HepG2 (cell line): ENCODE measurements at regions not wholly inside any gene's neighbourhood (a gene's known extent, or its start where the extent isn't known, plus 50 kb on each side); places are given as distances from the start of the nearest gene placed in this dataset.

Experiments
- ATAC-seq: fragments of 200-7000 bp; cut with Tn5 transposase; 3 replicates; pipeline ENCODE4 v1.9.1; 2020; ENCODE audit warnings: mild to moderate bottlenecking, moderate library complexity
- BruUV-seq: library from RNA; stranded (reverse); fragments of 400-500 nt; replicated peaks from 2 replicates; lab custom pipeline; 2021; lab: Mats Ljungman, UMichigan
- CTCF ChIA-PET: fragments of 300-600 bp; formaldehyde crosslinking; extraction: SDS; loops from one replicate; lab custom pipeline; 2021; ENCODE audit warnings: low total read pairs, inconsistent platforms, low intra/inter-chr PET ratio; lab: Yijun Ruan, JAX
- POLR2A ChIA-PET: fragments of 350-600 bp; sonication (Branson Sonifier 250); formaldehyde crosslinking; loops from one replicate; lab custom pipeline; 2020; ENCODE audit warnings: antibody characterized with exemption, inconsistent platforms; lab: Yijun Ruan, JAX
- DNase-seq: peaks from one replicate; pipeline ENCODE4 v3.0.0-alpha.2; 2015; ENCODE audit warnings: low spot score
- FAIRE-seq: peaks from 3 replicates; lab custom pipeline; 2011; peaks lifted over from hg19 to GRCh38; lab: Jason Lieb, UNC
- H2AFZ ChIP-seq: one replicate; pipeline ENCODE4 v1.6.1; 2011; ENCODE audit warnings: low read length, inconsistent platforms
- H3K27ac ChIP-seq: fragments of 300-600 bp; 3 replicates; pipeline ENCODE4 v1.8.0; 2011; ENCODE audit warnings: mixed run types, mild to moderate bottlenecking, mixed read lengths, low read length, inconsistent platforms; ENCODE audit not compliant: insufficient read depth; ENCODE audit errors: extremely low read length
- H3K27me3 ChIP-seq, 2 experiments: fragments of 200-600 bp in 1 of 2; 2 replicates in 1 of 2; 3 replicates in 1 of 2; pipeline versions ENCODE4 v1.6.0 to v1.8.0; 2011; ENCODE audit warnings: low read length in 2 of 2, mild to moderate bottlenecking in 2 of 2, moderate library complexity in 2 of 2, inconsistent platforms in 1 of 2; ENCODE audit not compliant: insufficient read depth in 2 of 2, control insufficient read depth in 1 of 2
- H3K36me3 ChIP-seq, 2 experiments: fragments of 200-600 bp in 1 of 2; replicated peaks in 1 of 2; 2 replicates in 1 of 2; 3 replicates in 1 of 2; pipeline versions ENCODE4 v1.5.1 to v1.8.0; 2011; ENCODE audit warnings: low read length in 2 of 2, inconsistent platforms in 1 of 2; ENCODE audit not compliant: insufficient read depth in 2 of 2, control insufficient read depth in 1 of 2
- H3K4me1 ChIP-seq: 2 replicates; pipeline ENCODE4 v1.5.1; 2012; ENCODE audit warnings: low read length, inconsistent platforms; ENCODE audit not compliant: insufficient read depth
- H3K4me2 ChIP-seq: 2 replicates; pipeline ENCODE4 v1.6.0; 2011; ENCODE audit warnings: low read depth, low read length, inconsistent platforms
- H3K4me3 ChIP-seq, 3 experiments: fragments of 200-600 bp in 1 of 3; sonication (generic), shearing (Covaris generic) in 1 of 3; replicated peaks in 1 of 3; 2 replicates each; pipeline ENCODE4 v1.5.1; 2011 to 2016; ENCODE audit warnings: low read length in 3 of 3, inconsistent platforms in 2 of 3, low read depth in 2 of 3, mild to moderate bottlenecking in 2 of 3, control low read depth in 1 of 3, mixed read lengths in 1 of 3; ENCODE audit not compliant: insufficient read depth in 1 of 3
- H3K79me2 ChIP-seq: one replicate; pipeline ENCODE4 v1.6.1; 2011; ENCODE audit warnings: low read length, inconsistent platforms; ENCODE audit not compliant: insufficient read depth
- H3K9ac ChIP-seq: 2 replicates; pipeline ENCODE4 v1.6.0; 2011; ENCODE audit warnings: mild to moderate bottlenecking, low read depth, low read length, inconsistent platforms; ENCODE audit not compliant: insufficient read depth
- H3K9me3 ChIP-seq: 2 replicates; pipeline ENCODE4 v1.5.1; 2012; ENCODE audit warnings: mild to moderate bottlenecking, low read length
- H4K20me1 ChIP-seq: 2 replicates; pipeline ENCODE4 v1.6.0; 2011; ENCODE audit warnings: inconsistent platforms, mild to moderate bottlenecking, low read length, moderate library complexity; ENCODE audit not compliant: insufficient read depth
- ASH2L ChIP-seq: fragments of 300-600, 200-600 bp; sonication (generic); IDR thresholded peaks from 2 replicates; pipeline ENCODE4 v1.7.0; 2017; ENCODE audit warnings: low read depth, mild to moderate bottlenecking, moderate library complexity, mixed read lengths, low read length; ENCODE audit not compliant: insufficient read length
- FOSL1 ChIP-seq: sonication (generic); formaldehyde crosslinking; IDR thresholded peaks from 2 replicates; pipeline ENCODE4 v1.9.0; 2021; ENCODE audit warnings: missing genetic modification reagents, borderline replicate concordance
- RBFOX2 ChIP-seq: fragments of 200-400 bp; formaldehyde crosslinking; IDR thresholded peaks from 2 replicates; pipeline ENCODE4 v1.6.1; 2017; ENCODE audit warnings: low read depth, mild to moderate bottlenecking, low read length
- ZBTB7A ChIP-seq: sonication (generic); formaldehyde crosslinking; IDR thresholded peaks from 2 replicates; pipeline ENCODE4 v1.8.0; 2022; ENCODE audit warnings: mild to moderate bottlenecking, missing genetic modification reagents
- ZFP90 ChIP-seq: sonication (generic); formaldehyde crosslinking; IDR thresholded peaks from 2 replicates; pipeline ENCODE4 v1.8.0; 2022; ENCODE audit warnings: missing genetic modification reagents, mild to moderate bottlenecking, inconsistent platforms, borderline replicate concordance
- WGBS: methylation state at CpG from one replicate; pipeline ENCODE4 v1.1.6; 2017; ENCODE audit warnings: low lambda C conversion rate; 5-methylcytosine and 5-hydroxymethylcytosine counted together
- in situ Hi-C: cut with HindIII; loops from 2 replicates; pipeline ENCODE4 v1.10.0; 2017; ENCODE audit warnings: low pct_unique_long_range_greater_than_20kb; ENCODE audit not compliant: extremely low pct_ligation_motif_present
- intact Hi-C: fragments of 100-400 bp; cut with micrococcal nuclease; formaldehyde crosslinking; loops from one replicate; pipeline ENCODE4 v1.10.0; 2022; ENCODE audit not compliant: unreplicated experiment
- TF ChIP-seq, protein P1 (sequence below): sonication (generic); formaldehyde crosslinking; IDR thresholded peaks from 2 replicates; pipeline ENCODE4 v1.4.0; 2020; ENCODE audit warnings: low read depth, mild to moderate bottlenecking, missing genetic modification reagents
- TF ChIP-seq, protein P2 (sequence below): sonication (generic); formaldehyde crosslinking; IDR thresholded peaks from 2 replicates; pipeline ENCODE4 v1.4.0; 2020; ENCODE audit warnings: missing genetic modification reagents, mild to moderate bottlenecking, borderline replicate concordance
- TF ChIP-seq, protein P3 (sequence below): sonication (generic); formaldehyde crosslinking; IDR thresholded peaks from 2 replicates; pipeline ENCODE4 v1.4.0; 2020; ENCODE audit warnings: mild to moderate bottlenecking, missing genetic modification reagents

DNA sequence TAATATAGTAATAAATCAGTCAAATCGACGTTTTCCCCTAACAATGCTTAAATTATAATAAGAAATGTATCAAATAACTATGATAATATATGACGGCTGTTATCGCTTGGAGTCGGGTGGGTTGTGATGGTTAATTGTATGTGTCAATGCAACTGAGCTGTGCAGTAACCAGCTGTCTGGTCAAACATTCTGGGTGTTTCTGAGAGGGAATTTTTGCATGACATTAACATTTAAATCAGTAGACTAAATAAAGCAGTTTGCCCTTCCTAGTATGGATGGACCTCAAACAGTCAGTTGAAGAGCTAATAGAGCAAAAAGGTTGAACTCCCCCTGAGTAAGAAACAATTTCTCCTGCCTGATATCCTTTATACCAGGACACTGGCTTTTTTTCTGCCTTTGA, 96.7 kb downstream of the YIPF7 start:
- WGBS: 19% methylated on average over 5 of the region's 5 CpGs
- Histone ChIP-seq H3K27ac (no peak overlapping the region), H4K20me1 (no peaks in the 10 kb centered on the region), H3K9me3 (no peaks in the 10 kb centered on the region), H3K79me2 (no peaks in the 10 kb centered on the region), H3K36me3 (no peaks in the 10 kb centered on the region), H3K4me1 (no peaks in the 10 kb centered on the region), H3K4me3 (no peak overlapping the region)
- FAIRE-seq (no peak), DNase-seq (no peak)
- CTCF ChIA-PET: no interaction called here
- TF ChIP-seq RBFOX2 (no peak), ZBTB7A (CRISPR knock-in tag) (no peak), ZFP90 (CRISPR knock-in tag) (no peak), ASH2L (no peak), FOSL1 (CRISPR knock-in tag) (no peak)
- TF ChIP-seq, protein P1, sequence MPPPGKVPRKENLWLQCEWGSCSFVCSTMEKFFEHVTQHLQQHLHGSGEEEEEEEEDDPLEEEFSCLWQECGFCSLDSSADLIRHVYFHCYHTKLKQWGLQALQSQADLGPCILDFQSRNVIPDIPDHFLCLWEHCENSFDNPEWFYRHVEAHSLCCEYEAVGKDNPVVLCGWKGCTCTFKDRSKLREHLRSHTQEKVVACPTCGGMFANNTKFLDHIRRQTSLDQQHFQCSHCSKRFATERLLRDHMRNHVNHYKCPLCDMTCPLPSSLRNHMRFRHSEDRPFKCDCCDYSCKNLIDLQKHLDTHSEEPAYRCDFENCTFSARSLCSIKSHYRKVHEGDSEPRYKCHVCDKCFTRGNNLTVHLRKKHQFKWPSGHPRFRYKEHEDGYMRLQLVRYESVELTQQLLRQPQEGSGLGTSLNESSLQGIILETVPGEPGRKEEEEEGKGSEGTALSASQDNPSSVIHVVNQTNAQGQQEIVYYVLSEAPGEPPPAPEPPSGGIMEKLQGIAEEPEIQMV: no peak
- TF ChIP-seq, protein P2, sequence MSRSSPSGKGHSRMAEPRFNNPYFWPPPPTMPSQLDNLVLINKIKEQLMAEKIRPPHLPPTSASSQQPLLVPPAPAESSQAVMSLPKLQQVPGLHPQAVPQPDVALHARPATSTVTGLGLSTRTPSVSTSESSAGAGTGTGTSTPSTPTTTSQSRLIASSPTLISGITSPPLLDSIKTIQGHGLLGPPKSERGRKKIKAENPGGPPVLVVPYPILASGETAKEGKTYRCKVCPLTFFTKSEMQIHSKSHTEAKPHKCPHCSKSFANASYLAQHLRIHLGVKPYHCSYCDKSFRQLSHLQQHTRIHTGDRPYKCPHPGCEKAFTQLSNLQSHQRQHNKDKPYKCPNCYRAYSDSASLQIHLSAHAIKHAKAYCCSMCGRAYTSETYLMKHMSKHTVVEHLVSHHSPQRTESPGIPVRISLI: no peak
- TF ChIP-seq, protein P3, sequence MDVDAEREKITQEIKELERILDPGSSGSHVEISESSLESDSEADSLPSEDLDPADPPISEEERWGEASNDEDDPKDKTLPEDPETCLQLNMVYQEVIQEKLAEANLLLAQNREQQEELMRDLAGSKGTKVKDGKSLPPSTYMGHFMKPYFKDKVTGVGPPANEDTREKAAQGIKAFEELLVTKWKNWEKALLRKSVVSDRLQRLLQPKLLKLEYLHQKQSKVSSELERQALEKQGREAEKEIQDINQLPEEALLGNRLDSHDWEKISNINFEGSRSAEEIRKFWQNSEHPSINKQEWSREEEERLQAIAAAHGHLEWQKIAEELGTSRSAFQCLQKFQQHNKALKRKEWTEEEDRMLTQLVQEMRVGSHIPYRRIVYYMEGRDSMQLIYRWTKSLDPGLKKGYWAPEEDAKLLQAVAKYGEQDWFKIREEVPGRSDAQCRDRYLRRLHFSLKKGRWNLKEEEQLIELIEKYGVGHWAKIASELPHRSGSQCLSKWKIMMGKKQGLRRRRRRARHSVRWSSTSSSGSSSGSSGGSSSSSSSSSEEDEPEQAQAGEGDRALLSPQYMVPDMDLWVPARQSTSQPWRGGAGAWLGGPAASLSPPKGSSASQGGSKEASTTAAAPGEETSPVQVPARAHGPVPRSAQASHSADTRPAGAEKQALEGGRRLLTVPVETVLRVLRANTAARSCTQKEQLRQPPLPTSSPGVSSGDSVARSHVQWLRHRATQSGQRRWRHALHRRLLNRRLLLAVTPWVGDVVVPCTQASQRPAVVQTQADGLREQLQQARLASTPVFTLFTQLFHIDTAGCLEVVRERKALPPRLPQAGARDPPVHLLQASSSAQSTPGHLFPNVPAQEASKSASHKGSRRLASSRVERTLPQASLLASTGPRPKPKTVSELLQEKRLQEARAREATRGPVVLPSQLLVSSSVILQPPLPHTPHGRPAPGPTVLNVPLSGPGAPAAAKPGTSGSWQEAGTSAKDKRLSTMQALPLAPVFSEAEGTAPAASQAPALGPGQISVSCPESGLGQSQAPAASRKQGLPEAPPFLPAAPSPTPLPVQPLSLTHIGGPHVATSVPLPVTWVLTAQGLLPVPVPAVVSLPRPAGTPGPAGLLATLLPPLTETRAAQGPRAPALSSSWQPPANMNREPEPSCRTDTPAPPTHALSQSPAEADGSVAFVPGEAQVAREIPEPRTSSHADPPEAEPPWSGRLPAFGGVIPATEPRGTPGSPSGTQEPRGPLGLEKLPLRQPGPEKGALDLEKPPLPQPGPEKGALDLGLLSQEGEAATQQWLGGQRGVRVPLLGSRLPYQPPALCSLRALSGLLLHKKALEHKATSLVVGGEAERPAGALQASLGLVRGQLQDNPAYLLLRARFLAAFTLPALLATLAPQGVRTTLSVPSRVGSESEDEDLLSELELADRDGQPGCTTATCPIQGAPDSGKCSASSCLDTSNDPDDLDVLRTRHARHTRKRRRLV (CRISPR knock-in tag): no peak
- TF ChIP-seq, all 625 proteins: peak for 0
- ATAC-seq: no peak
- H2AFZ ChIP-seq: no peak overlapping the region
- in situ Hi-C loops (no loop called here), intact Hi-C loops (no loop called here)
- H3K4me2 ChIP-seq: no peak overlapping the region
- H3K27me3 ChIP-seq: no peaks in the 10 kb centered on the region
- POLR2A ChIA-PET: no interaction called here
- BruUV-seq: no TSS peak
- H3K9ac ChIP-seq: no peak overlapping the region
